Adrenal gland (tissue), 5 donors: ENCODE measurements at regions not wholly inside any gene's neighbourhood (a gene's known extent, or its start where the extent isn't known, plus 50 kb on each side); places are given as distances from the start of the nearest gene placed in this dataset.

Experiments used
- POLR2A ChIP-seq, 2 donors: fragments of 450-650 bp; IDR thresholded peaks; one replicate each; pipeline ENCODE4 v1.6.1; 2017; ENCODE audit warnings: antibody characterized with exemption in 2 of 2, mild to moderate bottlenecking in 2 of 2, moderate library complexity in 1 of 2
- TF ChIP-seq, protein P1 (sequence below), 6 experiments: fragments of 450-650 bp in 4 of 6; fragments of 200-600 bp in 2 of 6; sonication (generic) in 1 of 6; IDR thresholded peaks; 1 replicate in 5 of 6; 2 replicates in 1 of 6; pipeline versions ENCODE4 v1.5.1 to v1.8.0; 2016 to 2021; ENCODE audit warnings: antibody characterized with exemption in 6 of 6, mild to moderate bottlenecking in 2 of 6, moderate library complexity in 1 of 6
- donor health status: DM: no; HTN: no; CAD: no.

DNA sequence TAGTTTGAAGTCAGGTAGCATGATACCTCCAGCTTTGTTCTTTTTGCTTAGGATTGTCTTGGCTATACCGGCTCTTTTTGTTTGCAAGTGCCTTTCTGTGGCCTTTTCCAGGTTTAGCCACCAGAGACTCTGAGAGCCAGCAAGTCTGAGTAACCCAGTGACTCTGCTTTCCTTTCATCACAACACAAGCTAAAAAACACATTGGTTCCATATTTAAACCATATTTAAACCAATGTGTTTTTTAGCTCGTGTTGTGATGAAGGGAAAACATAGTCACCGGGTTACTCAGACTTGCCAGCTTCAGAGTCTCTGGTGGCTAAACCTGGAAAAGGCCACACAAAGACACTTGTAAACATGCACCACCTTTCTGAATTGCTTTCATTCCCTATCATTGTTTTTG is 493.3 kb downstream of the NTRK2 start:
- TF ChIP-seq POLR2A (IDR thresholded peaks at IDR 0.05), result no peak
- TF ChIP-seq, protein P1, sequence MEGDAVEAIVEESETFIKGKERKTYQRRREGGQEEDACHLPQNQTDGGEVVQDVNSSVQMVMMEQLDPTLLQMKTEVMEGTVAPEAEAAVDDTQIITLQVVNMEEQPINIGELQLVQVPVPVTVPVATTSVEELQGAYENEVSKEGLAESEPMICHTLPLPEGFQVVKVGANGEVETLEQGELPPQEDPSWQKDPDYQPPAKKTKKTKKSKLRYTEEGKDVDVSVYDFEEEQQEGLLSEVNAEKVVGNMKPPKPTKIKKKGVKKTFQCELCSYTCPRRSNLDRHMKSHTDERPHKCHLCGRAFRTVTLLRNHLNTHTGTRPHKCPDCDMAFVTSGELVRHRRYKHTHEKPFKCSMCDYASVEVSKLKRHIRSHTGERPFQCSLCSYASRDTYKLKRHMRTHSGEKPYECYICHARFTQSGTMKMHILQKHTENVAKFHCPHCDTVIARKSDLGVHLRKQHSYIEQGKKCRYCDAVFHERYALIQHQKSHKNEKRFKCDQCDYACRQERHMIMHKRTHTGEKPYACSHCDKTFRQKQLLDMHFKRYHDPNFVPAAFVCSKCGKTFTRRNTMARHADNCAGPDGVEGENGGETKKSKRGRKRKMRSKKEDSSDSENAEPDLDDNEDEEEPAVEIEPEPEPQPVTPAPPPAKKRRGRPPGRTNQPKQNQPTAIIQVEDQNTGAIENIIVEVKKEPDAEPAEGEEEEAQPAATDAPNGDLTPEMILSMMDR (IDR thresholded peaks at IDR 0.05), result no peak
